ENCODE measurements at regions not wholly inside any gene's neighbourhood (a gene's known extent, or its start where the extent isn't known, plus 50 kb on each side); places are given as distances from the start of the nearest gene placed in this dataset.

GRCh38 chr5:81914696-81915095 is 57.1 kb upstream of the ATG10 start:
- H3K9me3 ChIP-seq (ENCODE audit: control insufficient read depth in 2 of 2, low read length in 2 of 2): no peaks in the 10 kb centered on the region
- no peaks in the 10 kb centered on the region for H3K4me1 ChIP-seq (ENCODE audit: control insufficient read depth in 2 of 2, insufficient read depth in 2 of 2, low read length in 2 of 2)
- H3K36me3 ChIP-seq (ENCODE audit: control insufficient read depth in 2 of 2, insufficient read depth in 2 of 2, low read length in 2 of 2): no peaks in the 10 kb centered on the region
- H3K27me3 ChIP-seq (ENCODE audit: control insufficient read depth in 2 of 2, insufficient read depth in 2 of 2, low read length in 2 of 2): no peaks in the 10 kb centered on the region
- no peak overlapping the region for H3K4me3 ChIP-seq (ENCODE audit: low read length in 2 of 2)
- no peak overlapping the region for H3K9ac ChIP-seq (ENCODE audit: low read depth in 1 of 2, low read length in 2 of 2)
- no peak overlapping the region for H3K27ac ChIP-seq (ENCODE audit: low read depth in 2 of 2, low read length in 2 of 2)

GRCh38 chr5:81912933-81913332 is 58.9 kb upstream of the ATG10 start:
- H3K27ac ChIP-seq (ENCODE audit: low read depth in 2 of 2, low read length in 2 of 2): no peak overlapping the region
- no peaks in the 10 kb centered on the region for H3K27me3 ChIP-seq (ENCODE audit: control insufficient read depth in 2 of 2, insufficient read depth in 2 of 2, low read length in 2 of 2)
- no peak overlapping the region for H3K4me3 ChIP-seq (ENCODE audit: low read length in 2 of 2)
- no peaks in the 10 kb centered on the region for H3K4me1 ChIP-seq (ENCODE audit: control insufficient read depth in 2 of 2, insufficient read depth in 2 of 2, low read length in 2 of 2)
- H3K36me3 ChIP-seq (ENCODE audit: control insufficient read depth in 2 of 2, insufficient read depth in 2 of 2, low read length in 2 of 2): no peaks in the 10 kb centered on the region
- no peaks in the 10 kb centered on the region for H3K9me3 ChIP-seq (ENCODE audit: control insufficient read depth in 2 of 2, low read length in 2 of 2)
- H3K9ac ChIP-seq (ENCODE audit: low read depth in 1 of 2, low read length in 2 of 2): no peak overlapping the region

GRCh38 chr5:81909677-81910076 is 62.1 kb upstream of the ATG10 start:
- Histone ChIP-seq H3K27me3 (ENCODE audit: control insufficient read depth in 2 of 2, insufficient read depth in 2 of 2, low read length in 2 of 2) (no peaks in the 10 kb centered on the region), H3K4me3 (ENCODE audit: low read length in 2 of 2) (no peak overlapping the region), H3K9ac (ENCODE audit: low read depth in 1 of 2, low read length in 2 of 2) (no peak overlapping the region), H3K27ac (ENCODE audit: low read depth in 2 of 2, low read length in 2 of 2) (no peak overlapping the region), H3K36me3 (ENCODE audit: control insufficient read depth in 2 of 2, insufficient read depth in 2 of 2, low read length in 2 of 2) (no peaks in the 10 kb centered on the region), H3K9me3 (ENCODE audit: control insufficient read depth in 2 of 2, low read length in 2 of 2) (no peaks in the 10 kb centered on the region), H3K4me1 (ENCODE audit: control insufficient read depth in 2 of 2, insufficient read depth in 2 of 2, low read length in 2 of 2) (no peaks in the 10 kb centered on the region)

GRCh38 chr5:81908771-81909170 is 63.1 kb upstream of the ATG10 start:
- no peak overlapping the region for H3K27ac ChIP-seq (ENCODE audit: low read depth in 2 of 2, low read length in 2 of 2)
- H3K27me3 ChIP-seq (ENCODE audit: control insufficient read depth in 2 of 2, insufficient read depth in 2 of 2, low read length in 2 of 2): no peaks in the 10 kb centered on the region
- H3K9me3 ChIP-seq (ENCODE audit: control insufficient read depth in 2 of 2, low read length in 2 of 2): no peaks in the 10 kb centered on the region
- H3K4me3 ChIP-seq (ENCODE audit: low read length in 2 of 2): no peak overlapping the region
- H3K4me1 ChIP-seq (ENCODE audit: control insufficient read depth in 2 of 2, insufficient read depth in 2 of 2, low read length in 2 of 2): no peaks in the 10 kb centered on the region
- H3K9ac ChIP-seq (ENCODE audit: low read depth in 1 of 2, low read length in 2 of 2): no peak overlapping the region
- no peaks in the 10 kb centered on the region for H3K36me3 ChIP-seq (ENCODE audit: control insufficient read depth in 2 of 2, insufficient read depth in 2 of 2, low read length in 2 of 2)

GRCh38 chr5:81908044-81908443 is 63.8 kb upstream of the ATG10 start:
- no peaks in the 10 kb centered on the region for H3K4me1 ChIP-seq (ENCODE audit: control insufficient read depth in 2 of 2, insufficient read depth in 2 of 2, low read length in 2 of 2)
- no peaks in the 10 kb centered on the region for H3K9me3 ChIP-seq (ENCODE audit: control insufficient read depth in 2 of 2, low read length in 2 of 2)
- H3K36me3 ChIP-seq (ENCODE audit: control insufficient read depth in 2 of 2, insufficient read depth in 2 of 2, low read length in 2 of 2): no peaks in the 10 kb centered on the region
- H3K27ac ChIP-seq (ENCODE audit: low read depth in 2 of 2, low read length in 2 of 2): no peak overlapping the region
- no peak overlapping the region for H3K9ac ChIP-seq (ENCODE audit: low read depth in 1 of 2, low read length in 2 of 2)
- H3K4me3 ChIP-seq (ENCODE audit: low read length in 2 of 2): no peak overlapping the region
- no peaks in the 10 kb centered on the region for H3K27me3 ChIP-seq (ENCODE audit: control insufficient read depth in 2 of 2, insufficient read depth in 2 of 2, low read length in 2 of 2)

GRCh38 chr5:81907012-81907635 is 64.7 kb upstream of the ATG10 start:
- Histone ChIP-seq H3K4me1 (ENCODE audit: control insufficient read depth in 2 of 2, insufficient read depth in 2 of 2, low read length in 2 of 2) (no peaks in the 10 kb centered on the region), H3K9ac (ENCODE audit: low read depth in 1 of 2, low read length in 2 of 2) (no peak overlapping the region), H3K27ac (ENCODE audit: low read depth in 2 of 2, low read length in 2 of 2) (no peak overlapping the region), H3K9me3 (ENCODE audit: control insufficient read depth in 2 of 2, low read length in 2 of 2) (no peaks in the 10 kb centered on the region), H3K36me3 (ENCODE audit: control insufficient read depth in 2 of 2, insufficient read depth in 2 of 2, low read length in 2 of 2) (no peaks in the 10 kb centered on the region), H3K27me3 (ENCODE audit: control insufficient read depth in 2 of 2, insufficient read depth in 2 of 2, low read length in 2 of 2) (no peaks in the 10 kb centered on the region), H3K4me3 (ENCODE audit: low read length in 2 of 2) (no peak overlapping the region)

GRCh38 chr5:81906086-81906485 is 65.7 kb upstream of the ATG10 start:
- no peaks in the 10 kb centered on the region for H3K4me1 ChIP-seq (ENCODE audit: control insufficient read depth in 2 of 2, insufficient read depth in 2 of 2, low read length in 2 of 2)
- no peaks in the 10 kb centered on the region for H3K27me3 ChIP-seq (ENCODE audit: control insufficient read depth in 2 of 2, insufficient read depth in 2 of 2, low read length in 2 of 2)
- H3K27ac ChIP-seq (ENCODE audit: low read depth in 2 of 2, low read length in 2 of 2): no peak overlapping the region
- H3K9ac ChIP-seq (ENCODE audit: low read depth in 1 of 2, low read length in 2 of 2): no peak overlapping the region
- no peak overlapping the region for H3K4me3 ChIP-seq (ENCODE audit: low read length in 2 of 2)
- H3K36me3 ChIP-seq (ENCODE audit: control insufficient read depth in 2 of 2, insufficient read depth in 2 of 2, low read length in 2 of 2): no peaks in the 10 kb centered on the region
- no peaks in the 10 kb centered on the region for H3K9me3 ChIP-seq (ENCODE audit: control insufficient read depth in 2 of 2, low read length in 2 of 2)

- H3K27ac ChIP-seq (ENCODE audit: low read depth in 2 of 2, low read length in 2 of 2): no peak overlapping the region
- H3K36me3 ChIP-seq (ENCODE audit: control insufficient read depth in 2 of 2, insufficient read depth in 2 of 2, low read length in 2 of 2): no peaks in the 10 kb centered on the region
- no peak overlapping the region for H3K9ac ChIP-seq (ENCODE audit: low read depth in 1 of 2, low read length in 2 of 2)
- H3K9me3 ChIP-seq (ENCODE audit: control insufficient read depth in 2 of 2, low read length in 2 of 2): no peaks in the 10 kb centered on the region
- no peaks in the 10 kb centered on the region for H3K27me3 ChIP-seq (ENCODE audit: control insufficient read depth in 2 of 2, insufficient read depth in 2 of 2, low read length in 2 of 2)
- no peaks in the 10 kb centered on the region for H3K4me1 ChIP-seq (ENCODE audit: control insufficient read depth in 2 of 2, insufficient read depth in 2 of 2, low read length in 2 of 2)
- H3K4me3 ChIP-seq (ENCODE audit: low read length in 2 of 2): no peak overlapping the region
Observed at GRCh38 chr5:81904861-81905260, 67.0 kb upstream of the ATG10 start.

- Histone ChIP-seq H3K27me3 (ENCODE audit: control insufficient read depth in 2 of 2, insufficient read depth in 2 of 2, low read length in 2 of 2) (no peaks in the 10 kb centered on the region), H3K36me3 (ENCODE audit: control insufficient read depth in 2 of 2, insufficient read depth in 2 of 2, low read length in 2 of 2) (no peaks in the 10 kb centered on the region), H3K4me3 (ENCODE audit: low read length in 2 of 2) (no peak overlapping the region), H3K9me3 (ENCODE audit: control insufficient read depth in 2 of 2, low read length in 2 of 2) (no peaks in the 10 kb centered on the region), H3K4me1 (ENCODE audit: control insufficient read depth in 2 of 2, insufficient read depth in 2 of 2, low read length in 2 of 2) (no peaks in the 10 kb centered on the region), H3K9ac (ENCODE audit: low read depth in 1 of 2, low read length in 2 of 2) (no peak overlapping the region), H3K27ac (ENCODE audit: low read depth in 2 of 2, low read length in 2 of 2) (no peak overlapping the region)
Observed at GRCh38 chr5:81904166-81904565, 67.7 kb upstream of the ATG10 start.

- Histone ChIP-seq H3K9ac (ENCODE audit: low read depth in 1 of 2, low read length in 2 of 2) (no peak overlapping the region), H3K27ac (ENCODE audit: low read depth in 2 of 2, low read length in 2 of 2) (no peak overlapping the region), H3K4me3 (ENCODE audit: low read length in 2 of 2) (no peak overlapping the region), H3K4me1 (ENCODE audit: control insufficient read depth in 2 of 2, insufficient read depth in 2 of 2, low read length in 2 of 2) (no peaks in the 10 kb centered on the region), H3K9me3 (ENCODE audit: control insufficient read depth in 2 of 2, low read length in 2 of 2) (no peaks in the 10 kb centered on the region), H3K36me3 (ENCODE audit: control insufficient read depth in 2 of 2, insufficient read depth in 2 of 2, low read length in 2 of 2) (no peaks in the 10 kb centered on the region), H3K27me3 (ENCODE audit: control insufficient read depth in 2 of 2, insufficient read depth in 2 of 2, low read length in 2 of 2) (no peaks in the 10 kb centered on the region)
Observed at GRCh38 chr5:81901586-81901985, 70.2 kb upstream of the ATG10 start.

GRCh38 chr5:81899123-81899522 is 72.7 kb upstream of the ATG10 start:
- no peaks in the 10 kb centered on the region for H3K9me3 ChIP-seq (ENCODE audit: control insufficient read depth in 2 of 2, low read length in 2 of 2)
- no peaks in the 10 kb centered on the region for H3K36me3 ChIP-seq (ENCODE audit: control insufficient read depth in 2 of 2, insufficient read depth in 2 of 2, low read length in 2 of 2)
- H3K27ac ChIP-seq (ENCODE audit: low read depth in 2 of 2, low read length in 2 of 2): no peak overlapping the region
- no peak overlapping the region for H3K9ac ChIP-seq (ENCODE audit: low read depth in 1 of 2, low read length in 2 of 2)
- H3K4me1 ChIP-seq (ENCODE audit: control insufficient read depth in 2 of 2, insufficient read depth in 2 of 2, low read length in 2 of 2): no peaks in the 10 kb centered on the region
- H3K4me3 ChIP-seq (ENCODE audit: low read length in 2 of 2): no peak overlapping the region
- no peaks in the 10 kb centered on the region for H3K27me3 ChIP-seq (ENCODE audit: control insufficient read depth in 2 of 2, insufficient read depth in 2 of 2, low read length in 2 of 2)
